ENCODE measurements at regions not wholly inside any gene's neighbourhood (a gene's known extent, or its start where the extent isn't known, plus 50 kb on each side); places are given as distances from the start of the nearest gene placed in this dataset.

GRCh38 chr20:58583176-58583575 lies 67.9 kb upstream of the STX16 start:
- TF ChIP-seq, protein P1, sequence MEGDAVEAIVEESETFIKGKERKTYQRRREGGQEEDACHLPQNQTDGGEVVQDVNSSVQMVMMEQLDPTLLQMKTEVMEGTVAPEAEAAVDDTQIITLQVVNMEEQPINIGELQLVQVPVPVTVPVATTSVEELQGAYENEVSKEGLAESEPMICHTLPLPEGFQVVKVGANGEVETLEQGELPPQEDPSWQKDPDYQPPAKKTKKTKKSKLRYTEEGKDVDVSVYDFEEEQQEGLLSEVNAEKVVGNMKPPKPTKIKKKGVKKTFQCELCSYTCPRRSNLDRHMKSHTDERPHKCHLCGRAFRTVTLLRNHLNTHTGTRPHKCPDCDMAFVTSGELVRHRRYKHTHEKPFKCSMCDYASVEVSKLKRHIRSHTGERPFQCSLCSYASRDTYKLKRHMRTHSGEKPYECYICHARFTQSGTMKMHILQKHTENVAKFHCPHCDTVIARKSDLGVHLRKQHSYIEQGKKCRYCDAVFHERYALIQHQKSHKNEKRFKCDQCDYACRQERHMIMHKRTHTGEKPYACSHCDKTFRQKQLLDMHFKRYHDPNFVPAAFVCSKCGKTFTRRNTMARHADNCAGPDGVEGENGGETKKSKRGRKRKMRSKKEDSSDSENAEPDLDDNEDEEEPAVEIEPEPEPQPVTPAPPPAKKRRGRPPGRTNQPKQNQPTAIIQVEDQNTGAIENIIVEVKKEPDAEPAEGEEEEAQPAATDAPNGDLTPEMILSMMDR (IDR thresholded peaks at IDR 0.05): no peak
- no peak for TF ChIP-seq POLR2A (IDR thresholded peaks at IDR 0.05)

Measured in testis (tissue), 2 donors.